Hematopoietic multipotent progenitor cell treated with erythropoietin and hydrocortisone succinate and interleukin-3 and kit ligand, for 6 days (in vitro differentiated cells): ENCODE measurements at regions not wholly inside any gene's neighbourhood (a gene's known extent, or its start where the extent isn't known, plus 50 kb on each side); places are given as distances from the start of the nearest gene placed in this dataset.
A peak's percentile ranks its signal among the peaks of the same experiment; 100 is the strongest.
"Not testable (repeated sequence)": the region's sequence is repeated elsewhere in the genome, so short reads cannot be mapped to it uniquely, and the experiment has no call there.

ENCODE experiments used
- DNase-seq: peaks from one replicate; pipeline ENCODE4 v3.0.0-alpha.2; 2015

DNA sequence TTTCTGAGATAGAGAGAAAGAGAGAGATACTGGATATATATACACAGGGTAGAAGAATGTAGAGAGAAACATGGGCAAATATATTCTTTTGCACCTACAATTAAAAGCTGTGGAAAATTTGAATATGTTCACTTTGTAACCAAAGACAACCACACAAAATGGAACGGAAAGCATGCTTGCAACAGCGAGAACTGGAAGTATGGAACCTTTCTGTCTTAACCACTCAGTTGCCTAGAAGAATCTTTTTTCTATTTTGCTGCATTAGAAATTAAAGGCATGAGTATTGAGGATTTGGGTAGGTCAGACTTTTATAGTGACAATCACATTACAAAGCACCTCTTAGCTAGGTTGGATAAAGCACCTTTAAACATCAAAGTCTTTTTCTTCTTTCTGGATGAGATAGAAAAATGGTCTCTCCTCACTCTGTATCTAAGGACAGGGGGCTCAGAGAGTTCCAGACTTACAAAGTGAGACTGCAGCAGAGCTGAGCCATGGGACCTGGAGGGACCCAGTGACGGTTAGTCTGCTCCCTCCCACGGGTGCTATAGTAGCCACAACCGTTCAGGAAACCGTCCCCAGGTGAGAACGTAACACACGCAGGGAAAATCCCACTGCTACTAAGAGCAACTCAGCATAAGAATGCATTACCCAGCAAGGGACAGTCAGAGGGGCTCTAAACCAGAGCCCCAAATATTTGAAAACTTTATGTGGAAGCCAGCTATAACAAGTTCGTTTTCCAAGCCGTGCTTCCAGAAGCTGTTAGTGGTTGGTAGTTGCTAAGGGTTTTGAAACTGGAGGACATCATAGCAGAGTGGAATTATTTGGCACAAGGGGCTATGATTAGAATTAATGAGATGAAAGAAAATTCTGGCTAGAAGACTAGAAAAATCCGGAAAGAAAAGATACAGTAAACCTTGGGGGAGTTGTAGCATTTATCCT is 97.1 kb downstream of the DAD1 start:
- DNase-seq, result no peak

GRCh38 chr14:22491053-22491452 is 98.0 kb downstream of the DAD1 start:
- not testable (repeated sequence) for DNase-seq

DNA sequence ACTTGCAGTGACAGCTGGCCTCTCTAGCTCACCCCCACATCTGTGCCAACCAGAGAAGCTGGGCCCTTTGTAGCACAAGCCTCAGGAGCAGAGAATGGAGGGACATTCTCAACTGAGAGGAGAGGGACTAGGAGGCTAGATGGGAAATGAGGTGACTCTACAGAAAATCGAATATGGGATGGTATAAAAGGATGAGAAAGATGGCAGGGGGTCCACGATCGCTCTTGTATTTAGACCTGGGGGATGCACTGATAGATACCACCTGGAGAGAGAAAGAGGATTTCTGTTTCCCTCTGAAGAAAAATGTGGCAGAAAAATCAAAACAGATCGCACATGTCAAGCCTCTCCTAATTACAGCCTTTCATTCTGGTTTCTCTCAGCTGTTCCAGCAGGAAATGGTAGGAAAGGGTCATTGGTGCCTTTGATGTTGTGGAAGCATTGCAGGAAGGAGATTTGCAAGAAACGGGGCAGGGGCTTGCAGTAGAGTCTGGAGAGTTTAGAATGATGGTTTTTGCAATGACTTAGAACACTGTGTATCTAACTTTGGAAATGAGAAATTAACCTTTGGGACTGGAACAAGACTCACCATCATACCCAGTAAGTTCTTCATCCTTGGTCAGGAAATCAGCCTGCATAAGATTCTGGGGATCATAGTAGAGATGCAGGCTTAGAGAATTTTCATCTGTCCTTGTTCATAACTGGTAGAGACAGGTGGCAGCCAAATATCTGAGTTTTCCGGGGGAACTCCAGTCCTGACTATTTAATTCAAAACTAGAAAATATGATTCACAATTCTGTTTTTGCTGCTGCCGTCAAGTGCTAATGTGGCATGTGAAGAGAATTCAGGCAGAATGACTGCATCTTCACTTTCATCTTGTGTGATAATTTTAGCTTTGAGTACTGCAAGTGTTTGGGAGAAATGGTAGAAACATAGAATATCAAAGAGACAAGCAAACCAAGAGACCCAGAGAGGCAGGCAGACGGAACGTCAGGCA is 98.8 kb downstream of the DAD1 start:
- DNase-seq, result no peak

- no peak for DNase-seq
These were observed 99.8 kb downstream of the DAD1 start for GRCh38 chr14:22489244-22489545.

DNA sequence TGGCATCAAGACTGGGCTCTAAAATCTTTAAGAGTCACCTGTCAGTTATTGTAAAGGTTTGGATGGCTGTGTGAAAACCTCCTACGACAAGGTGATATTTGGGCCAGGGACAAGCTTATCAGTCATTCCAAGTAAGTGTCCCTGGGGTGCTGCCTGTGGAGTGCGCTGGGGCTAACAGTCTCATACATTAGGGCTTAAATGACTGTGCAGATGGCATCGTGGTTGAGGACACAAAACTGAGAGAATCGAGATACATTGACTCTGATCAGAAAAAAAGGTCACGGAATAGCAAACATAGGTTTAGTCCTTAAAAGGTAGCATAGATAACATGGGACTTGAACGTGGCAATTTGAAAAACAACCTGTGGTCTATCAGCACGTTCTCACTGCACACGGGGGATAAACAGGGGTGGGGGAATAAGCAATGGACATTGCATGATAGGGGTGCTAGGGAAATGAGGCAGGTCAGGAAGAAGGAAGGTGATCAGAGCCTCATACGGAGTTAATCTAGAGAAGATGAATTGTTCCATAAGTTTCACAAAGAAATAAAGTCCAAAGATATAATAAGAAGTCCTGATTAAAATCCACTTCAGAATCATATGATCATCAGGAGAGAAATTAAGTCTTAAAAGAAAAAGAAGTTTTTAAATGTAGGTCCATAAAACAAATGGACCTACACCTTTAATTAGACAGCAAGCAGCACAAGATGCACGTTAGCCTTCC is 100.3 kb downstream of the DAD1 start:
- DNase-seq, result no peak

DNA sequence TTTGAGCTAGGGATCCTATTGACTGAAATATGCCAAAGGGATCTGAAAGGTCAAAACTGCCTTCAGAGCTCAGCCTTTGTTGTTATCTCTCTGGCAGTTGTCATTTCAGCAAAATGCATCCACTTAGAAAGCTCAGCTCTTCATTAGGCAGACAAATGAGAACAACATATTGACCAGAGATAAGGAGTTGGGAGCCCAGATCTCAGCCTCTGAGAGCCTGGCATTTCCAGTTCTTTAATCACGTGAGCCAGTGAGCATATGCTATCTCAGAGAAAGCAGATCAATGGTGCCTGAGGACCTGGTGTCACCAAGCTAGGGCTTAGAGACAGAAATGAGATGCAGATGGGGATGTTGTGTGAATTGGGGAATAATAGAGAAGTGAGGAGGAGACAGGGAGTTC is 101.1 kb downstream of the DAD1 start:
- peak; percentile 44 for DNase-seq

GRCh38 chr14:22487401-22487800 is 101.6 kb downstream of the DAD1 start:
- no peak for DNase-seq

DNA sequence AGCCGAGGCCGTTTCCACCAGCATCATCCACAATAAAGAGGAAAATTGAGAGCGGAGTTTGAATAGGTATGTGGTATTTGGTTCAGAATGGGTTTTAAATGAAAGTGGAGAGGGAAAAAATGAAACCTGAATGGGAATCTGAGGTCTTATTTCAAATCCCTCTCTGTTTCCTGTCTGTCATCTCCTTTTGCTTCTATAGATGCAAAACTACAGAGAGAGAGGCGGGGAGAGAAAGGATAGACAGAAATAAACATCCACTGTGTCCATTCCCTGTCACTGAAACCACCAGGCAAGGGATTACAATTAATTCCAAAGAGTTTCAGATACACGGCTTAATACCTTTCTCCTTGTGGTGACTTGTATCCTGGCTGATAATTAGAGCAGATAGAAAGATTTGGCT is 102.3 kb downstream of the DAD1 start:
- DNase-seq, result no peak

GRCh38 chr14:22485649-22486048 is 103.4 kb downstream of the DAD1 start:
- DNase-seq, result no peak

DNA sequence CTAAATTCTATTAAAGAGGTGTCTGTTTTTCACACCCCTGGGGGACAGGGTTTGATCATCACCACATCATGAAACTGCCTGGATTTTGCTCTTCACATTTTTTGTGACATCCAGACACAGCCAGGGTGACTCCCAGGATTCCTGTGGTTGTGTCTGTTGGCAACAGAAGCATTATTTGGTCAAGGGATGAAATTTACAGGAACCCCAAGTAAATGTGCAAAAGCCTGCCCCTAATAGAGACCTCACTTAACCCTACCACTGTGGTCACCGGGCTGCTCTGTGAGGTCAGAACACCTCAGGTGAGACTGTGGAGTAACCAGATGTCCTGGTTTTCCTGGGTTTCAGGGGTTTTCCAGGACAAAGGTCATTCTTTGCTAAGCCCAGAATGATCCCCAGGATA is 103.8 kb downstream of the DAD1 start:
- no peak for DNase-seq

GRCh38 chr14:22484632-22485031 is 104.4 kb downstream of the DAD1 start:
- no peak for DNase-seq

- DNase-seq, result no peak
These were observed 105.0 kb downstream of the DAD1 start for GRCh38 chr14:22483863-22484593.

- no peak for DNase-seq
These were observed 106.1 kb downstream of the DAD1 start for GRCh38 chr14:22482782-22483553.

- no peak for DNase-seq
These were observed 106.8 kb downstream of the DAD1 start for GRCh38 chr14:22482085-22482694.

GRCh38 chr14:22481546-22481945 is 107.5 kb downstream of the DAD1 start:
- no peak for DNase-seq

DNA sequence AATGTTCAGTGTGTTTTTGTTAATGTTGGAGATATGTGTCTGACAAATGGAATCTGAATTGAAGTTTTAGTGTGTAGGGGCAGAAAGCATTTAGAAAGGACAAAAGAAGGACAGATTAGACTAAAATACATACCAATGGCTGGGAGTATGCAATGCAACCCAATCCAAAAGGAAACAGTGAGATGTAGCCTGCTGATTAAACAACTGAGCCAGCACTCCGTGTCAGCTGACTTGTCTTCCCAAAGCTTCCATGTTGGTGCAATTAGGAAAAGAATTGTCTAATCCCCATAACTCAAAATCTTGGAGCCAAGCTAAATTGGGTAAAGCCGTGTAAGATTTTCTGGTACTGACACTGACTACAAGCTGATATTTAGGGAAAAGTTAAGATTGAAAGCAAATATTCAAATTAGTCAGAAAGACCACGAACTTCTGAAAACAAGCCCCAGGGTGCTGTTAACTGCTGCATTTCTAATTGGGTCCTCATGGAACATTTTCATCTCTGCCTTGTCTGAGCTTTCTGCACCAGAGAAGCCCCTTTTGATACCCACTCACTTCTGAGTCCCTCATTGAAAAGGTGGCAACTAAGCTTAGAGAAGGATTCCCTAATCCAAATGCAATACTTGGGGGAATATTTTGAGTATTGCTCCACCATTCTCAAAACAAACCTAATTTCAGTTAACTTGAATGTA is 109.1 kb downstream of the DAD1 start:
- no peak for DNase-seq

DNA sequence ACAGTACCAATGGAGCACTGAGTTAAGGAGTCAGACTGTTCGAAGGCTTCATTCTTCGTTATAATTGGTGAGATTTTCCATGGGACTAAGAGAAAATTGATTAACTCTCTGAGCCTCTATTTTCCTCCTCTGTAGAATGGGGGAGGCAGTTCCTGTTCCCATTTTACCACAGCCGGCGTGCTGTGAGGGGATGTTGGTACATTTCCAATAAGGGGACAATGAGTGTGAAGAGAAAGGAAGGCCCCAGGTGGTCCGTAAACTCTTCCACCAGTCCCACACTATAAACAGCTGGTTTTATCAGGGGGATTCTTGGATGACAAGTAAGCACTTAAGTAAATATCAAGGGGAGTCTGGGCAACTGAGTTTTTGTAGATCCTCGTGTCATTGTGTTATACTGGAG is 109.9 kb downstream of the DAD1 start:
- DNase-seq, result no peak

GRCh38 chr14:22478670-22479069 is 110.4 kb downstream of the DAD1 start:
- DNase-seq, result no peak

GRCh38 chr14:22478247-22478646 is 110.8 kb downstream of the DAD1 start:
- DNase-seq, result no peak

DNA sequence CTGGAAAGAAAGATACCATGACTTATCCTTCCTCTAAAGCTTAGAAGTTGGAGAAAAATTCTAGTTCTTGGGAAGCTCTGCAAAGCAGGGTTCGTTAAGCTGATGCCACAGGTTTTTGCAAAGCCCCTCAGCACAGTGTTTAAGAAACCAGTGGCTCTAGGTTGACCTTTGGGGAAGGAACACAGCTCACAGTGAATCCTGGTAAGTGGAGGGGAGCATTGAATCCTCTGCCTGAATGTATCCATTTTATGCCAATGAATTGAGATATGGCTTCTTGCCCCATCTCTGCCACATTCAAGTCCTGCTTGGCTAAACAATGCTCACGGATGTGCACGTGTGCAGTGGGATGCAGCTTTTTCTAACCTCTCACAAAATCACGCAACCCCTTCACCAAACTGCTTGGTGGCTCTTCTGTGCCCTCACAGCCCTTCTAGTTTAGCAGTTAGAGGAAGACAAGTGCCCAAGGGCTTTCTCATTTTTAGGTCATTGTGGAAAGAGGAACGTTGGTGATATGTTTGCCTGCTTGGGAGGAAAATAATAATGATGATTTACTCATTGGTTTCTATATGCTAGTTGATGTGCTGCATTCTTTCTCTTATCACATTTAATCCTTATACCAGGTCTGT is 111.3 kb downstream of the DAD1 start:
- no peak for DNase-seq
